ENCODE measurements at regions not wholly inside any gene's neighbourhood (a gene's known extent, or its start where the extent isn't known, plus 50 kb on each side); places are given as distances from the start of the nearest gene placed in this dataset.

- no peak for TF ChIP-seq POLR2A (IDR thresholded peaks at IDR 0.05)
- TF ChIP-seq, protein P1, sequence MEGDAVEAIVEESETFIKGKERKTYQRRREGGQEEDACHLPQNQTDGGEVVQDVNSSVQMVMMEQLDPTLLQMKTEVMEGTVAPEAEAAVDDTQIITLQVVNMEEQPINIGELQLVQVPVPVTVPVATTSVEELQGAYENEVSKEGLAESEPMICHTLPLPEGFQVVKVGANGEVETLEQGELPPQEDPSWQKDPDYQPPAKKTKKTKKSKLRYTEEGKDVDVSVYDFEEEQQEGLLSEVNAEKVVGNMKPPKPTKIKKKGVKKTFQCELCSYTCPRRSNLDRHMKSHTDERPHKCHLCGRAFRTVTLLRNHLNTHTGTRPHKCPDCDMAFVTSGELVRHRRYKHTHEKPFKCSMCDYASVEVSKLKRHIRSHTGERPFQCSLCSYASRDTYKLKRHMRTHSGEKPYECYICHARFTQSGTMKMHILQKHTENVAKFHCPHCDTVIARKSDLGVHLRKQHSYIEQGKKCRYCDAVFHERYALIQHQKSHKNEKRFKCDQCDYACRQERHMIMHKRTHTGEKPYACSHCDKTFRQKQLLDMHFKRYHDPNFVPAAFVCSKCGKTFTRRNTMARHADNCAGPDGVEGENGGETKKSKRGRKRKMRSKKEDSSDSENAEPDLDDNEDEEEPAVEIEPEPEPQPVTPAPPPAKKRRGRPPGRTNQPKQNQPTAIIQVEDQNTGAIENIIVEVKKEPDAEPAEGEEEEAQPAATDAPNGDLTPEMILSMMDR (IDR thresholded peaks at IDR 0.05) = no peak
Observed at GRCh38 chr4:12576409-12576808, 907.7 kb downstream of the RAB28 start.
